H1 (cell line): ENCODE measurements at regions not wholly inside any gene's neighbourhood (a gene's known extent, or its start where the extent isn't known, plus 50 kb on each side); places are given as distances from the start of the nearest gene placed in this dataset.

Source experiments
- JUND ChIP-seq: IDR thresholded peaks from 2 replicates; pipeline ENCODE4 v1.6.1; 2011; ENCODE audit warnings: mild to moderate bottlenecking, improper control_type of control experiment, low read length
- PHF8 ChIP-seq: fragments of 200-600 bp; sonication (generic); conservative IDR thresholded peaks from 2 replicates; pipeline ENCODE4 v1.7.1; 2012; ENCODE audit warnings: low read depth, mild to moderate bottlenecking, inconsistent platforms, low read length, moderate library complexity
- TF ChIP-seq, protein P1 (sequence below): IDR thresholded peaks from 2 replicates; pipeline ENCODE4 v1.6.1; 2012; ENCODE audit warnings: low read length, inconsistent platforms

DNA sequence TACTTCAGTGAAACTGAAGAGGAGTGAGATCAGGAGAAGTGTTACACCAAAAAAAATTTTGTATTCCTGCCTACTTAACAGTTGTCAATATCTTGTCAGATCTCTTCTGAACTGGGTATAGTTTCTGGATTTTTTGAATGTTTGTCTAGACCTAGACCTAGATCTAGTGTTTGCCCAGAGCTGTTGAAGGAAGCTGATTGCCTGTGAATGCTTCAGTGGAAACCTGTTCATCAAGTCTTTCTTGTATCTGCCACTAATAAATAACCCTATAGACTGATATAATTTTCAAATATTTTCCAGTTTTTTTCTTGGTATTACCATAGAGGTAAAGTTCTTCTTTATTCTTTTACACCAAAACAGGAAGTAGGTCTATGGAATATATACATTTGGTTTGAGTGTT is 781.5 kb upstream of the FBXO33 start (continued):
- TF ChIP-seq, protein P1, sequence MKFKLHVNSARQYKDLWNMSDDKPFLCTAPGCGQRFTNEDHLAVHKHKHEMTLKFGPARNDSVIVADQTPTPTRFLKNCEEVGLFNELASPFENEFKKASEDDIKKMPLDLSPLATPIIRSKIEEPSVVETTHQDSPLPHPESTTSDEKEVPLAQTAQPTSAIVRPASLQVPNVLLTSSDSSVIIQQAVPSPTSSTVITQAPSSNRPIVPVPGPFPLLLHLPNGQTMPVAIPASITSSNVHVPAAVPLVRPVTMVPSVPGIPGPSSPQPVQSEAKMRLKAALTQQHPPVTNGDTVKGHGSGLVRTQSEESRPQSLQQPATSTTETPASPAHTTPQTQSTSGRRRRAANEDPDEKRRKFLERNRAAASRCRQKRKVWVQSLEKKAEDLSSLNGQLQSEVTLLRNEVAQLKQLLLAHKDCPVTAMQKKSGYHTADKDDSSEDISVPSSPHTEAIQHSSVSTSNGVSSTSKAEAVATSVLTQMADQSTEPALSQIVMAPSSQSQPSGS, result no peak
- TF ChIP-seq PHF8 (no peak), JUND (no peak)
